Left kidney (tissue), 1 donor: ENCODE measurements at regions not wholly inside any gene's neighbourhood (a gene's known extent, or its start where the extent isn't known, plus 50 kb on each side); places are given as distances from the start of the nearest gene placed in this dataset.
"Not testable (repeated sequence)": the region's sequence is repeated elsewhere in the genome, so short reads cannot be mapped to it uniquely, and the experiment has no call there.

Experiments
- DNase-seq: peaks from one replicate; pipeline ENCODE4 v3.0.0-alpha.2; 2013

GRCh38 chr9:30574355-30575151 is 1809.9 kb upstream of the ACO1 start:
- no peak for DNase-seq

- no peak for DNase-seq
Observed at GRCh38 chr9:30575218-30575617, 1809.2 kb upstream of the ACO1 start.

- no peak for DNase-seq
Observed at GRCh38 chr9:30575691-30576090, 1808.8 kb upstream of the ACO1 start.

- no peak for DNase-seq
Observed at GRCh38 chr9:30579810-30580209, 1804.6 kb upstream of the ACO1 start.

GRCh38 chr9:30582240-30582639 is 1802.2 kb upstream of the ACO1 start:
- DNase-seq: no peak

- no peak for DNase-seq
Observed at GRCh38 chr9:30584559-30584958, 1799.9 kb upstream of the ACO1 start.

GRCh38 chr9:30591461-30591860 is 1793.0 kb upstream of the ACO1 start:
- peak; percentile 21 for DNase-seq

- DNase-seq: no peak
Observed at GRCh38 chr9:30597608-30598007, 1786.8 kb upstream of the ACO1 start.

GRCh38 chr9:30605936-30606335 is 1778.5 kb upstream of the ACO1 start:
- DNase-seq: no peak

GRCh38 chr9:30609713-30610112 is 1774.7 kb upstream of the ACO1 start:
- DNase-seq: no peak

GRCh38 chr9:30616782-30617181 is 1767.7 kb upstream of the ACO1 start:
- not testable (repeated sequence) for DNase-seq

- DNase-seq: no peak
Observed at GRCh38 chr9:30622561-30622960, 1761.9 kb upstream of the ACO1 start.

- peak; percentile 10 for DNase-seq
Observed at GRCh38 chr9:30628915-30629567, 1755.4 kb upstream of the ACO1 start.

- no peak for DNase-seq
Observed at GRCh38 chr9:30630459-30630858, 1754.0 kb upstream of the ACO1 start.

GRCh38 chr9:30646639-30647038 is 1737.8 kb upstream of the ACO1 start:
- DNase-seq: not testable (repeated sequence)

- no peak for DNase-seq
Observed at GRCh38 chr9:30661925-30662324, 1722.5 kb upstream of the ACO1 start.

- DNase-seq: no peak
Observed at GRCh38 chr9:30670805-30671562, 1713.5 kb upstream of the ACO1 start.

- DNase-seq: no peak
Observed at GRCh38 chr9:30673132-30673531, 1711.3 kb upstream of the ACO1 start.

GRCh38 chr9:30676651-30677050 is 1707.8 kb upstream of the ACO1 start:
- DNase-seq: no peak

- DNase-seq: peak; percentile 2
Observed at GRCh38 chr9:30677221-30677620, 1707.2 kb upstream of the ACO1 start.

- no peak for DNase-seq
Observed at GRCh38 chr9:30688801-30689200, 1695.6 kb upstream of the ACO1 start.

GRCh38 chr9:30697958-30698357 is 1686.5 kb upstream of the ACO1 start:
- DNase-seq: no peak

GRCh38 chr9:30711591-30711990 is 1672.9 kb upstream of the ACO1 start:
- no peak for DNase-seq
